ENCODE measurements at regions not wholly inside any gene's neighbourhood (a gene's known extent, or its start where the extent isn't known, plus 50 kb on each side); places are given as distances from the start of the nearest gene placed in this dataset.

DNA sequence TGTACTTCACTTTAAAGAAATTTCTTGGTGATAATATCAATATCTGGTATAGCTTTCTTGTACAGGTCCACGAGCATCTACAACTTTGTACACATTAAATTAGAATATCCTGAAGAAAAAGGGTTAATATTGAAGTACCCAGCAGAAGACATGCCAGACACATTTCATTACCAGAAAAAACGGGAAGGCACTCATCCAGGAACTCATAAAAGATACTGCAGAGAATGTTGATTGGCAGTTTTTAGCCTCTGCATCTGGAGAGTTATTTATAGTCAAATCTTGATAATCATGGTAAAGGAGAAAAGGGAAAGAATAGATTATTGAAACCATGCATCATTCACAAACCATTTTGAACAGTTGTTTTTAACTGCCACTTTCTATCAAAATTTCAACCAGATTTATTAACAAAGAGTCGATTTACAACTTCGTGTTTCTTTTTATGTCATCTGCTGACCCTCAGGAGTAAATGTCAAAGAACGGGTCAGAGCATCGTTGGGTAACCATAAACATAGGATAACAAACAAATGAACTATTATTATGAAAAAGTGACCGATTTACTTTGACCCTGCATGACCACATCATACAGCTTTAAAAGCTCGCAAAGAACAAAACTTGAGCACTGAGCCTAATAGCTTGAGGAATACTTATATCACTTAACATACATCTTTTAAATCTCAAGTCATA is 229.2 kb upstream of the SGK1 start:
- TF ChIP-seq, protein P1, sequence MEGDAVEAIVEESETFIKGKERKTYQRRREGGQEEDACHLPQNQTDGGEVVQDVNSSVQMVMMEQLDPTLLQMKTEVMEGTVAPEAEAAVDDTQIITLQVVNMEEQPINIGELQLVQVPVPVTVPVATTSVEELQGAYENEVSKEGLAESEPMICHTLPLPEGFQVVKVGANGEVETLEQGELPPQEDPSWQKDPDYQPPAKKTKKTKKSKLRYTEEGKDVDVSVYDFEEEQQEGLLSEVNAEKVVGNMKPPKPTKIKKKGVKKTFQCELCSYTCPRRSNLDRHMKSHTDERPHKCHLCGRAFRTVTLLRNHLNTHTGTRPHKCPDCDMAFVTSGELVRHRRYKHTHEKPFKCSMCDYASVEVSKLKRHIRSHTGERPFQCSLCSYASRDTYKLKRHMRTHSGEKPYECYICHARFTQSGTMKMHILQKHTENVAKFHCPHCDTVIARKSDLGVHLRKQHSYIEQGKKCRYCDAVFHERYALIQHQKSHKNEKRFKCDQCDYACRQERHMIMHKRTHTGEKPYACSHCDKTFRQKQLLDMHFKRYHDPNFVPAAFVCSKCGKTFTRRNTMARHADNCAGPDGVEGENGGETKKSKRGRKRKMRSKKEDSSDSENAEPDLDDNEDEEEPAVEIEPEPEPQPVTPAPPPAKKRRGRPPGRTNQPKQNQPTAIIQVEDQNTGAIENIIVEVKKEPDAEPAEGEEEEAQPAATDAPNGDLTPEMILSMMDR (IDR thresholded peaks at IDR 0.05) = no peak
- no peak for TF ChIP-seq POLR2A (IDR thresholded peaks at IDR 0.05)

All from heart left ventricle (tissue), 13 donors.